ENCODE measurements at regions not wholly inside any gene's neighbourhood (a gene's known extent, or its start where the extent isn't known, plus 50 kb on each side); places are given as distances from the start of the nearest gene placed in this dataset.
"Not testable (repeated sequence)": the region's sequence is repeated elsewhere in the genome, so short reads cannot be mapped to it uniquely, and the experiment has no call there.

GRCh38 chr4:177494791-177495190 is 52.6 kb upstream of the AGA start:
- Histone ChIP-seq H3K9me3 (no peaks in the 10 kb centered on the region), H3K36me3 (no peaks in the 10 kb centered on the region), H3K4me3 (no peak overlapping the region), H3K27me3 (no peaks in the 10 kb centered on the region), H3K4me1 (no peaks in the 10 kb centered on the region), H3K27ac (no peak overlapping the region)
- DNase-seq (no peak), ATAC-seq (no peak)
- 75 to 86% (median 77%) methylated on average over 2 of the region's 2 CpGs for WGBS, 4 donors
- intact Hi-C loops (cut with DNase I), result no loop called here
- TF ChIP-seq CTCF (IDR thresholded peaks at IDR 0.05) (no peak), POLR2A (IDR thresholded peaks at IDR 0.05) (no peak)

- WGBS, 4 donors, result 96 to 99% (median 97%) methylated on average over 7 to 27 of the region's 27 CpGs
- H3K4me3 ChIP-seq; intact Hi-C loops (cut with DNase I); H3K4me1 ChIP-seq; H3K9me3 ChIP-seq; DNase-seq; H3K36me3 ChIP-seq; ATAC-seq; H3K27ac ChIP-seq; H3K27me3 ChIP-seq: not testable (repeated sequence)
These were observed 53.4 kb upstream of the AGA start for GRCh38 chr4:177495626-177496025.

GRCh38 chr4:177499537-177499936 is 57.3 kb upstream of the AGA start:
- WGBS, 4 donors, result 86 to 96% (median 89%) methylated on average over 12 to 14 of the region's 14 CpGs
- Histone ChIP-seq H3K4me3 (no peak overlapping the region), H3K4me1 (no peaks in the 10 kb centered on the region), H3K9me3 (peaks cover 0 to 7% (median 0%) of the 10 kb centered on the region in 12 donors), H3K36me3 (no peaks in the 10 kb centered on the region), H3K27ac (no peak overlapping the region), H3K27me3 (no peaks in the 10 kb centered on the region)
- intact Hi-C loops (cut with DNase I), result no loop called here
- ATAC-seq (no peak), DNase-seq (no peak)
- TF ChIP-seq POLR2A (IDR thresholded peaks at IDR 0.05), result no peak
- no peak for TF ChIP-seq CTCF (IDR thresholded peaks at IDR 0.05)

GRCh38 chr4:177505171-177505615 is 63.0 kb upstream of the AGA start:
- Histone ChIP-seq H3K9me3 (peaks cover 0 to 7% (median 0%) of the 10 kb centered on the region in 12 donors), H3K4me1 (no peaks in the 10 kb centered on the region), H3K36me3 (no peaks in the 10 kb centered on the region), H3K27me3 (no peaks in the 10 kb centered on the region), H3K27ac (no peak overlapping the region), H3K4me3 (no peak overlapping the region)
- 84 to 94% (median 93%) methylated on average over 8 to 9 of the region's 9 CpGs for WGBS, 4 donors
- intact Hi-C loops (cut with DNase I), result no loop called here
- DNase-seq (no peak), ATAC-seq (no peak)
- no peak for TF ChIP-seq CTCF (IDR thresholded peaks at IDR 0.05)
- TF ChIP-seq POLR2A (IDR thresholded peaks at IDR 0.05), result no peak

- H3K27ac ChIP-seq, result no peak overlapping the region
- no peak for TF ChIP-seq CTCF (IDR thresholded peaks at IDR 0.05)
- no peak for TF ChIP-seq POLR2A (IDR thresholded peaks at IDR 0.05)
- no peaks in the 10 kb centered on the region for H3K36me3 ChIP-seq
- no peaks in the 10 kb centered on the region for H3K4me1 ChIP-seq
- H3K4me3 ChIP-seq, result no peak overlapping the region
- no peak for DNase-seq
- ATAC-seq, result no peak
- H3K27me3 ChIP-seq, result no peaks in the 10 kb centered on the region
- no peaks in the 10 kb centered on the region for H3K9me3 ChIP-seq
- intact Hi-C loops (cut with DNase I), result no loop called here
- WGBS, 4 donors, result 92 to 98% (median 93%) methylated on average over 6 of the region's 6 CpGs
These were observed 66.4 kb upstream of the AGA start for GRCh38 chr4:177508662-177509061.

All from heart left ventricle (tissue), 16 donors.